Heart left ventricle (tissue), 13 donors: ENCODE measurements at regions not wholly inside any gene's neighbourhood (a gene's known extent, or its start where the extent isn't known, plus 50 kb on each side); places are given as distances from the start of the nearest gene placed in this dataset.

Experiments used
- POLR2A ChIP-seq, 2 donors: fragments of 450-650 bp; IDR thresholded peaks; one replicate each; pipeline ENCODE4 v1.6.1; 2017; ENCODE audit warnings: antibody characterized with exemption in 2 of 2, mild to moderate bottlenecking in 2 of 2, moderate library complexity in 2 of 2
- TF ChIP-seq, protein P1 (sequence below), 12 donors: fragments of 200-600 bp; sonication (generic) in 4 of 12; IDR thresholded peaks; one replicate each; pipeline versions ENCODE4 v1.5.0 to v1.8.0; 2018 to 2022; ENCODE audit warnings: antibody characterized with exemption in 12 of 12, mild to moderate bottlenecking in 5 of 12
- donor health status: ischemic (EF 13 %, LVEDD 7.1; RV severe dilation, severe dysfunction).
- donor health status: DM: no; HTN: yes; CAD: no.
- donor health status: DM: no; HTN: no; CAD: no.
- donor health status: ischemic (EF 25% LVEDD 6.9; RV normal size, moderate dysfunction).
- donor health status: ischemic (EF 25% LVEDD 5.7; RV mildly dilated, moderate dysfunction).
- donor health status: ischemic (EF 35%, LVEDD 5.7; RV mildly dilated, moderate dysfunction).
- donor health status: nonischemic (EF 11% LVEDD 7.7; RV severe dilation, severe dysfunction).
- donor health status: DM: yes; HTN: yes; CAD: no.
- donor health status: PGD.
- donor health status: ischemic (EF 29% LVEDD 5.4; RV normal size, mild dysfunction).
- donor health status: nonischemic (EF 23%, LVEDD 6.1; RV moderate dilation, normal function).

DNA sequence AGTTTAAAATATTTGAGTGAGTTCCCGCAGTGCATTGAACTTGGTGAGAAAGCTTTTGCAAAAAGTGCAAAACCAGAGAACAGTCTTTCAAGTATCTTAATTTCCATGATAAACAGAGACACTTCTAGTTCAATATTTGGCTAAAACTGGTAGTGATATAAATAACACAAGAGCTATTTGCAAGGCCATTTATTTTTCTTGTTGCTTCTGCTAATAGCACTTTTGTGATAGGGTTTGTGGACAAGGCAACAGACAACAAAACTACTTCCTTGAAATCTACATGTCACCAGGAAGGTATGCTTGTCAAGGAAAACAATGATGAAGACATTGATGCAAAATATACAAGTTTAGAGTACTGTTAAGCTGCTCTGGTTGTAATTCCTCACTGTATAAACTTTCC, 1225.1 kb downstream of the OTOL1 start:
- TF ChIP-seq, protein P1, sequence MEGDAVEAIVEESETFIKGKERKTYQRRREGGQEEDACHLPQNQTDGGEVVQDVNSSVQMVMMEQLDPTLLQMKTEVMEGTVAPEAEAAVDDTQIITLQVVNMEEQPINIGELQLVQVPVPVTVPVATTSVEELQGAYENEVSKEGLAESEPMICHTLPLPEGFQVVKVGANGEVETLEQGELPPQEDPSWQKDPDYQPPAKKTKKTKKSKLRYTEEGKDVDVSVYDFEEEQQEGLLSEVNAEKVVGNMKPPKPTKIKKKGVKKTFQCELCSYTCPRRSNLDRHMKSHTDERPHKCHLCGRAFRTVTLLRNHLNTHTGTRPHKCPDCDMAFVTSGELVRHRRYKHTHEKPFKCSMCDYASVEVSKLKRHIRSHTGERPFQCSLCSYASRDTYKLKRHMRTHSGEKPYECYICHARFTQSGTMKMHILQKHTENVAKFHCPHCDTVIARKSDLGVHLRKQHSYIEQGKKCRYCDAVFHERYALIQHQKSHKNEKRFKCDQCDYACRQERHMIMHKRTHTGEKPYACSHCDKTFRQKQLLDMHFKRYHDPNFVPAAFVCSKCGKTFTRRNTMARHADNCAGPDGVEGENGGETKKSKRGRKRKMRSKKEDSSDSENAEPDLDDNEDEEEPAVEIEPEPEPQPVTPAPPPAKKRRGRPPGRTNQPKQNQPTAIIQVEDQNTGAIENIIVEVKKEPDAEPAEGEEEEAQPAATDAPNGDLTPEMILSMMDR (IDR thresholded peaks at IDR 0.05), result no peak
- TF ChIP-seq POLR2A (IDR thresholded peaks at IDR 0.05), result no peak
